Activated CD4-positive, alpha-beta T cell treated with anti-CD3 and anti-CD28 coated beads, Interleukin-2, amount 10 ng/mL, durations not matched to agents 24 days and 14 days (primary cell): ENCODE measurements at regions not wholly inside any gene's neighbourhood (a gene's known extent, or its start where the extent isn't known, plus 50 kb on each side); places are given as distances from the start of the nearest gene placed in this dataset.

Source experiments
- DNase-seq: peaks from one replicate; pipeline ENCODE4 v3.0.0; 2022
- H3K27ac Mint-ChIP-seq: one replicate; pipeline ENCODE4 v1.8.0; 2022; ENCODE audit warnings: mild to moderate bottlenecking, mixed read lengths
- H3K27me3 Mint-ChIP-seq: one replicate; pipeline ENCODE4 v1.8.0; 2022; ENCODE audit warnings: mixed read lengths
- H3K36me3 Mint-ChIP-seq: one replicate; pipeline ENCODE4 v1.8.0; 2022; ENCODE audit warnings: low read depth, mild to moderate bottlenecking, mixed read lengths
- H3K4me1 Mint-ChIP-seq: one replicate; pipeline ENCODE4 v1.8.0; 2021; ENCODE audit warnings: mixed read lengths
- H3K4me3 Mint-ChIP-seq: one replicate; pipeline ENCODE4 v1.8.0; 2022; ENCODE audit warnings: mild to moderate bottlenecking, moderate library complexity, mixed read lengths
- H3K9me3 Mint-ChIP-seq: one replicate; pipeline ENCODE4 v1.8.0; 2021; ENCODE audit warnings: mixed read lengths
- intact Hi-C: fragments of 100-400 bp; cut with micrococcal nuclease; formaldehyde crosslinking; loops from one replicate; pipeline ENCODE4 v1.15.1; 2023

- DNase-seq = no peak
- no peaks in the 10 kb centered on the region for H3K36me3 Mint-ChIP-seq
- peaks cover 4% of the 10 kb centered on the region for H3K9me3 Mint-ChIP-seq
- H3K4me1 Mint-ChIP-seq = peaks cover 41% of the 10 kb centered on the region
- no peak overlapping the region for H3K27ac Mint-ChIP-seq
- peaks cover 15% of the 10 kb centered on the region for H3K27me3 Mint-ChIP-seq
- no peak overlapping the region for H3K4me3 Mint-ChIP-seq
- intact Hi-C loops = loop anchor here (5.0 kb wide), 1 partner anchor 47 kb away; no protein-coding TSS in a partner anchor
Observed at GRCh38 chr2:8454797-8455196, 227.1 kb upstream of the ID2 start.

GRCh38 chr2:8455236-8456150 is 226.4 kb upstream of the ID2 start:
- no peaks in the 10 kb centered on the region for H3K9me3 Mint-ChIP-seq
- DNase-seq = no peak
- H3K4me1 Mint-ChIP-seq = peaks cover 45% of the 10 kb centered on the region
- intact Hi-C loops = loop anchor here (1.0 to 5.0 kb wide), 2 partner anchors 48 to 88 kb away; no protein-coding TSS in a partner anchor
- peak overlapping the region; percentile 79 for H3K4me3 Mint-ChIP-seq
- peaks cover 10% of the 10 kb centered on the region for H3K27me3 Mint-ChIP-seq
- peak overlapping the region; percentile 91 for H3K27ac Mint-ChIP-seq
- no peaks in the 10 kb centered on the region for H3K36me3 Mint-ChIP-seq

GRCh38 chr2:8456151-8457091 is 225.4 kb upstream of the ID2 start:
- H3K9me3 Mint-ChIP-seq = no peaks in the 10 kb centered on the region
- H3K27me3 Mint-ChIP-seq = peaks cover 9% of the 10 kb centered on the region
- H3K36me3 Mint-ChIP-seq = no peaks in the 10 kb centered on the region
- H3K27ac Mint-ChIP-seq = peak overlapping the region; percentile 91
- DNase-seq = peak; percentile 90
- intact Hi-C loops = loop anchor here (1.0 to 5.0 kb wide), 2 partner anchors 49 to 87 kb away; no protein-coding TSS in a partner anchor
- H3K4me3 Mint-ChIP-seq = peak overlapping the region; percentile 79
- H3K4me1 Mint-ChIP-seq = peaks cover 50% of the 10 kb centered on the region

- intact Hi-C loops = loop anchor here (5.0 kb wide), 1 partner anchor 50 kb away; no protein-coding TSS in a partner anchor
- DNase-seq = peak; percentile 76
- peak overlapping the region; percentile 78 for H3K27ac Mint-ChIP-seq
Observed at GRCh38 chr2:8457092-8457481, 224.8 kb upstream of the ID2 start.

GRCh38 chr2:8457699-8458502 is 224.0 kb upstream of the ID2 start:
- peaks cover 8% of the 10 kb centered on the region for H3K27me3 Mint-ChIP-seq
- peak overlapping the region; percentile 78 for H3K27ac Mint-ChIP-seq
- H3K9me3 Mint-ChIP-seq = no peaks in the 10 kb centered on the region
- intact Hi-C loops = loop anchor here (5.0 kb wide), 1 partner anchor 51 kb away; no protein-coding TSS in a partner anchor
- H3K4me1 Mint-ChIP-seq = peaks cover 58% of the 10 kb centered on the region
- peak; percentile 71 for DNase-seq
- peak overlapping the region; percentile 58 for H3K4me3 Mint-ChIP-seq
- H3K36me3 Mint-ChIP-seq = no peaks in the 10 kb centered on the region

More at GRCh38 chr2:8457092-8457481, 224.8 kb upstream of the ID2 start:
- H3K4me1 Mint-ChIP-seq = peaks cover 52% of the 10 kb centered on the region
- H3K4me3 Mint-ChIP-seq = peak overlapping the region; percentile 58
- H3K36me3 Mint-ChIP-seq = no peaks in the 10 kb centered on the region
- H3K27me3 Mint-ChIP-seq = peaks cover 8% of the 10 kb centered on the region
- no peaks in the 10 kb centered on the region for H3K9me3 Mint-ChIP-seq

- DNase-seq = no peak
- H3K27me3 Mint-ChIP-seq = peaks cover 8% of the 10 kb centered on the region
- peaks cover 56% of the 10 kb centered on the region for H3K4me1 Mint-ChIP-seq
- intact Hi-C loops = loop anchor here (1.0 to 5.0 kb wide), 2 partner anchors 20 to 51 kb away; no protein-coding TSS in a partner anchor
- no peaks in the 10 kb centered on the region for H3K9me3 Mint-ChIP-seq
- H3K27ac Mint-ChIP-seq = peak overlapping the region; percentile 17
- no peaks in the 10 kb centered on the region for H3K36me3 Mint-ChIP-seq
- H3K4me3 Mint-ChIP-seq = no peak overlapping the region
Observed at GRCh38 chr2:8458503-8459459, 223.1 kb upstream of the ID2 start.

- no peak overlapping the region for H3K4me3 Mint-ChIP-seq
Observed at GRCh38 chr2:8459474-8459873, 222.4 kb upstream of the ID2 start.

GRCh38 chr2:8461341-8461740 is 220.5 kb upstream of the ID2 start:
- H3K27me3 Mint-ChIP-seq = peaks cover 8% of the 10 kb centered on the region
- H3K4me3 Mint-ChIP-seq = no peak overlapping the region
- H3K4me1 Mint-ChIP-seq = peaks cover 35% of the 10 kb centered on the region
- H3K27ac Mint-ChIP-seq = no peak overlapping the region
- intact Hi-C loops = loop anchor here (5.0 kb wide), 1 partner anchor 34 kb away; no protein-coding TSS in a partner anchor
- H3K9me3 Mint-ChIP-seq = no peaks in the 10 kb centered on the region
- no peak for DNase-seq
- no peaks in the 10 kb centered on the region for H3K36me3 Mint-ChIP-seq

More at GRCh38 chr2:8459474-8459873, 222.4 kb upstream of the ID2 start:
- Mint-ChIP-seq H3K4me1 (peaks cover 53% of the 10 kb centered on the region), H3K36me3 (no peaks in the 10 kb centered on the region), H3K9me3 (no peaks in the 10 kb centered on the region), H3K27ac (peak overlapping the region; percentile 17), H3K27me3 (peaks cover 8% of the 10 kb centered on the region)
- intact Hi-C loops = loop anchor here (1.0 to 5.0 kb wide), 2 partner anchors 19 to 52 kb away; no protein-coding TSS in a partner anchor
- DNase-seq = no peak

GRCh38 chr2:8462280-8462679 is 219.6 kb upstream of the ID2 start:
- Mint-ChIP-seq H3K4me3 (no peak overlapping the region), H3K4me1 (peaks cover 35% of the 10 kb centered on the region), H3K9me3 (peaks cover 2% of the 10 kb centered on the region), H3K27me3 (peaks cover 8% of the 10 kb centered on the region), H3K36me3 (peaks cover 2% of the 10 kb centered on the region), H3K27ac (no peak overlapping the region)
- no peak for DNase-seq
- intact Hi-C loops = loop anchor here (5.0 kb wide), 1 partner anchor 35 kb away; no protein-coding TSS in a partner anchor

GRCh38 chr2:8462899-8463648 is 218.8 kb upstream of the ID2 start:
- peaks cover 31% of the 10 kb centered on the region for H3K4me1 Mint-ChIP-seq
- peaks cover 5% of the 10 kb centered on the region for H3K27me3 Mint-ChIP-seq
- peaks cover 4% of the 10 kb centered on the region for H3K36me3 Mint-ChIP-seq
- peaks cover 7% of the 10 kb centered on the region for H3K9me3 Mint-ChIP-seq
- no peak for DNase-seq
- intact Hi-C loops = loop anchor here (5.0 kb wide), 1 partner anchor 36 kb away; no protein-coding TSS in a partner anchor
- H3K27ac Mint-ChIP-seq = no peak overlapping the region
- H3K4me3 Mint-ChIP-seq = no peak overlapping the region

- Mint-ChIP-seq H3K27ac (no peak overlapping the region), H3K9me3 (peaks cover 20% of the 10 kb centered on the region), H3K27me3 (no peaks in the 10 kb centered on the region), H3K4me1 (peaks cover 30% of the 10 kb centered on the region), H3K4me3 (no peak overlapping the region), H3K36me3 (peaks cover 6% of the 10 kb centered on the region)
- intact Hi-C loops = no loop called here
- no peak for DNase-seq
Observed at GRCh38 chr2:8465560-8465959, 216.3 kb upstream of the ID2 start.
